ENCODE measurements at regions not wholly inside any gene's neighbourhood (a gene's known extent, or its start where the extent isn't known, plus 50 kb on each side); places are given as distances from the start of the nearest gene placed in this dataset.

GRCh38 chr10:131681656-131682055, 219.2 kb upstream of the PPP2R2D start:
- no peak for DNase-seq (ENCODE audit: low spot score)
- Histone ChIP-seq H3K36me3 (no peaks in the 10 kb centered on the region), H3K9me3 (no peaks in the 10 kb centered on the region), H3K27ac (no peak overlapping the region), H3K4me1 (replicated peaks) (no peaks in the 10 kb centered on the region), H3K27me3 (replicated peaks; ENCODE audit: insufficient read depth) (no peaks in the 10 kb centered on the region), H3K4me3 (no peak overlapping the region)
- 81% methylated on average over 12 of the region's 12 CpGs for WGBS
- intact Hi-C loops (cut with DNase I) = no loop called here
- TF ChIP-seq POLR2A (IDR thresholded peaks at IDR 0.05) = no peak
- TF ChIP-seq POLR2AphosphoS5 (IDR thresholded peaks at IDR 0.05) = no peak
- no peak for TF ChIP-seq CTCF (IDR thresholded peaks at IDR 0.05)

- intact Hi-C loops (cut with DNase I) = no loop called here
- no peak for DNase-seq (ENCODE audit: low spot score)
- no peaks in the 10 kb centered on the region for H3K27me3 ChIP-seq (replicated peaks; ENCODE audit: insufficient read depth)
- no peaks in the 10 kb centered on the region for H3K4me1 ChIP-seq (replicated peaks)
- TF ChIP-seq CTCF (IDR thresholded peaks at IDR 0.05) = no peak
- TF ChIP-seq POLR2AphosphoS5 (IDR thresholded peaks at IDR 0.05) = no peak
- no peak for TF ChIP-seq POLR2A (IDR thresholded peaks at IDR 0.05)
- H3K4me3 ChIP-seq = no peak overlapping the region
- WGBS = 89% methylated on average over 20 of the region's 20 CpGs
- H3K36me3 ChIP-seq = no peaks in the 10 kb centered on the region
- no peak overlapping the region for H3K27ac ChIP-seq
- no peaks in the 10 kb centered on the region for H3K9me3 ChIP-seq
Measured at GRCh38 chr10:131682271-131682962, 218.4 kb upstream of the PPP2R2D start.

- H3K27me3 ChIP-seq (replicated peaks; ENCODE audit: insufficient read depth) = no peaks in the 10 kb centered on the region
- no peaks in the 10 kb centered on the region for H3K4me1 ChIP-seq (replicated peaks)
- no peak overlapping the region for H3K4me3 ChIP-seq
- DNase-seq (ENCODE audit: low spot score) = no peak
- no peaks in the 10 kb centered on the region for H3K36me3 ChIP-seq
- no peak for TF ChIP-seq POLR2AphosphoS5 (IDR thresholded peaks at IDR 0.05)
- no peak for TF ChIP-seq CTCF (IDR thresholded peaks at IDR 0.05)
- no peak for TF ChIP-seq POLR2A (IDR thresholded peaks at IDR 0.05)
- no peaks in the 10 kb centered on the region for H3K9me3 ChIP-seq
- intact Hi-C loops (cut with DNase I) = no loop called here
- 85% methylated on average over 20 of the region's 21 CpGs for WGBS
- H3K27ac ChIP-seq = no peak overlapping the region
Measured at GRCh38 chr10:131683281-131683861, 217.4 kb upstream of the PPP2R2D start.

GRCh38 chr10:131683941-131684340, 216.9 kb upstream of the PPP2R2D start:
- TF ChIP-seq POLR2A (IDR thresholded peaks at IDR 0.05) (no peak), CTCF (IDR thresholded peaks at IDR 0.05) (no peak), POLR2AphosphoS5 (IDR thresholded peaks at IDR 0.05) (no peak)
- Histone ChIP-seq H3K4me3 (no peak overlapping the region), H3K27ac (no peak overlapping the region), H3K9me3 (no peaks in the 10 kb centered on the region), H3K4me1 (replicated peaks) (no peaks in the 10 kb centered on the region), H3K27me3 (replicated peaks; ENCODE audit: insufficient read depth) (no peaks in the 10 kb centered on the region), H3K36me3 (no peaks in the 10 kb centered on the region)
- 92% methylated on average over 12 of the region's 12 CpGs for WGBS
- intact Hi-C loops (cut with DNase I) = no loop called here
- DNase-seq (ENCODE audit: low spot score) = no peak

GRCh38 chr10:131685007-131685406, 215.8 kb upstream of the PPP2R2D start:
- WGBS = 58% methylated on average over 7 of the region's 7 CpGs
- Histone ChIP-seq H3K27ac (no peak overlapping the region), H3K4me1 (replicated peaks) (no peaks in the 10 kb centered on the region), H3K4me3 (no peak overlapping the region), H3K36me3 (no peaks in the 10 kb centered on the region), H3K9me3 (no peaks in the 10 kb centered on the region), H3K27me3 (replicated peaks; ENCODE audit: insufficient read depth) (no peaks in the 10 kb centered on the region)
- no peak for DNase-seq (ENCODE audit: low spot score)
- intact Hi-C loops (cut with DNase I) = no loop called here
- no peak for TF ChIP-seq CTCF (IDR thresholded peaks at IDR 0.05)
- no peak for TF ChIP-seq POLR2A (IDR thresholded peaks at IDR 0.05)
- TF ChIP-seq POLR2AphosphoS5 (IDR thresholded peaks at IDR 0.05) = no peak
